SK-N-SH treated with all-trans-retinoic acid at 6 μM for 48 hours (cell line): ENCODE measurements at regions not wholly inside any gene's neighbourhood (a gene's known extent, or its start where the extent isn't known, plus 50 kb on each side); places are given as distances from the start of the nearest gene placed in this dataset.

Experiments used
- ATAC-seq: fragments of 200-7000 bp; cut with Tn5 transposase; 3 replicates; pipeline ENCODE4 v1.9.1; 2020; ENCODE audit warnings: mild to moderate bottlenecking, moderate library complexity
- ARNTL ChIP-seq: fragments of 450-650 bp; formaldehyde crosslinking; IDR thresholded peaks from 2 replicates; pipeline ENCODE4 v1.5.0; 2020; ENCODE audit warnings: low read depth, mild to moderate bottlenecking, moderate library complexity, borderline replicate concordance
- BACH2 ChIP-seq: fragments of 250-450 bp; sonication (Bioruptor Pico); IDR thresholded peaks from 2 replicates; pipeline ENCODE4 v1.9.0; 2021; ENCODE audit warnings: mild to moderate bottlenecking, borderline replicate concordance
- CREB5 ChIP-seq: fragments of 250-450 bp; sonication (Bioruptor Pico); IDR thresholded peaks from 2 replicates; pipeline ENCODE4 v1.5.1; 2020; ENCODE audit warnings: low read depth, mild to moderate bottlenecking, moderate library complexity
- CSDC2 ChIP-seq: fragments of 250-450 bp; sonication (Bioruptor Pico); IDR thresholded peaks from 2 replicates; pipeline ENCODE4 v1.5.0; 2020; ENCODE audit warnings: mild to moderate bottlenecking, moderate library complexity
- CSRNP3 ChIP-seq: fragments of 250-450 bp; sonication (Bioruptor Pico); IDR thresholded peaks from 2 replicates; pipeline ENCODE4 v1.5.1; 2021; ENCODE audit warnings: mild to moderate bottlenecking, moderate library complexity
- ESRRG ChIP-seq: fragments of 250-450 bp; sonication (Bioruptor Pico); IDR thresholded peaks from 2 replicates; pipeline ENCODE4 v1.6.1; 2021; ENCODE audit warnings: mild to moderate bottlenecking
- GLIS3 ChIP-seq: fragments of 250-450 bp; sonication (Bioruptor Pico); IDR thresholded peaks from 2 replicates; pipeline ENCODE4 v1.5.0; 2020; ENCODE audit warnings: mild to moderate bottlenecking, moderate library complexity
- OSR1 ChIP-seq: fragments of 250-450 bp; sonication (Bioruptor Pico); IDR thresholded peaks from 2 replicates; pipeline ENCODE4 v1.8.0; 2022; ENCODE audit warnings: moderate library complexity, mild to moderate bottlenecking, inconsistent platforms
- PATZ1 ChIP-seq: fragments of 250-450 bp; sonication (Bioruptor Pico); IDR thresholded peaks from 2 replicates; pipeline ENCODE4 v1.8.0; 2020; ENCODE audit warnings: mild to moderate bottlenecking, moderate library complexity, borderline replicate concordance
- POU6F1 ChIP-seq: fragments of 250-450 bp; sonication (Bioruptor Pico); IDR thresholded peaks from 2 replicates; pipeline ENCODE4 v1.8.0; 2021; ENCODE audit warnings: low read depth, mild to moderate bottlenecking, moderate library complexity, borderline replicate concordance
- PPARA ChIP-seq: fragments of 250-450 bp; sonication (Bioruptor Pico); IDR thresholded peaks from 2 replicates; pipeline ENCODE4 v1.5.0; 2020; ENCODE audit warnings: mild to moderate bottlenecking, borderline replicate concordance
- RARB ChIP-seq: fragments of 250-450 bp; sonication (Bioruptor Pico); IDR thresholded peaks from 2 replicates; pipeline ENCODE4 v1.8.0; 2021; ENCODE audit warnings: mild to moderate bottlenecking, moderate library complexity
- SNAI2 ChIP-seq: fragments of 250-450 bp; sonication (Bioruptor Pico); IDR thresholded peaks from 2 replicates; pipeline ENCODE4 v1.5.0; 2020; ENCODE audit warnings: mild to moderate bottlenecking, moderate library complexity
- TCF4 ChIP-seq: fragments of 250-450 bp; sonication (Bioruptor Pico); IDR thresholded peaks from 2 replicates; pipeline ENCODE4 v1.8.0; 2021; ENCODE audit warnings: mild to moderate bottlenecking, moderate library complexity, borderline replicate concordance
- TOX ChIP-seq: fragments of 250-450 bp; sonication (Bioruptor Pico); IDR thresholded peaks from 2 replicates; pipeline ENCODE4 v1.8.0; 2021; ENCODE audit warnings: mild to moderate bottlenecking, moderate library complexity, borderline replicate concordance
- ZC3H10 ChIP-seq: fragments of 250-450 bp; sonication (Bioruptor Pico); IDR thresholded peaks from 2 replicates; pipeline ENCODE4 v1.5.1; 2021; ENCODE audit warnings: mild to moderate bottlenecking, moderate library complexity
- ZFP3 ChIP-seq: fragments of 250-450 bp; sonication (Bioruptor Pico); IDR thresholded peaks from 2 replicates; pipeline ENCODE4 v1.5.0; 2020; ENCODE audit warnings: mild to moderate bottlenecking, moderate library complexity
- ZFP30 ChIP-seq: fragments of 450-650 bp; formaldehyde crosslinking; IDR thresholded peaks from 2 replicates; pipeline ENCODE4 v1.5.0; 2022; ENCODE audit warnings: mild to moderate bottlenecking, moderate library complexity
- ZNF565 ChIP-seq: fragments of 450-650 bp; formaldehyde crosslinking; conservative IDR thresholded peaks from 2 replicates; pipeline ENCODE4 v1.5.0; 2020; ENCODE audit warnings: low read depth, mild to moderate bottlenecking, moderate library complexity
- ZNF70 ChIP-seq: fragments of 450-650 bp; formaldehyde crosslinking; IDR thresholded peaks from 2 replicates; pipeline ENCODE4 v1.5.0; 2020; ENCODE audit warnings: mild to moderate bottlenecking, moderate library complexity
- ZNF8 ChIP-seq: fragments of 450-650 bp; formaldehyde crosslinking; IDR thresholded peaks from 2 replicates; pipeline ENCODE4 v1.5.0; 2020; ENCODE audit warnings: mild to moderate bottlenecking, moderate library complexity

- ATAC-seq: no peak
- TF ChIP-seq ZNF565 (CRISPR knock-in tag): no peak
- TF ChIP-seq ZNF8 (CRISPR knock-in tag): no peak
- TF ChIP-seq TCF4: no peak
- TF ChIP-seq BACH2: no peak
- no peak for TF ChIP-seq RARB (CRISPR knock-in tag)
- TF ChIP-seq ZFP30 (CRISPR knock-in tag): no peak
- no peak for TF ChIP-seq GLIS3 (CRISPR knock-in tag)
- no peak for TF ChIP-seq CSRNP3 (CRISPR knock-in tag)
- no peak for TF ChIP-seq OSR1 (CRISPR knock-in tag)
- no peak for TF ChIP-seq CSDC2 (CRISPR knock-in tag)
- TF ChIP-seq ZNF70 (CRISPR knock-in tag): no peak
- TF ChIP-seq CREB5 (CRISPR knock-in tag): no peak
- TF ChIP-seq ESRRG (CRISPR knock-in tag): no peak
- no peak for TF ChIP-seq SNAI2 (CRISPR knock-in tag)
- no peak for TF ChIP-seq ZFP3
- no peak for TF ChIP-seq PATZ1
Measured at GRCh38 chr5:128020012-128020411, 63.6 kb upstream of the SLC12A2 start.

GRCh38 chr5:128021411-128021810 is 62.2 kb upstream of the SLC12A2 start:
- ATAC-seq: no peak
- TF ChIP-seq ESRRG (CRISPR knock-in tag) (no peak), CREB5 (CRISPR knock-in tag) (no peak), PATZ1 (no peak), RARB (CRISPR knock-in tag) (no peak), ZFP30 (CRISPR knock-in tag) (no peak), ZNF565 (CRISPR knock-in tag) (no peak), TCF4 (no peak), GLIS3 (CRISPR knock-in tag) (no peak), ZNF70 (CRISPR knock-in tag) (no peak), TOX (CRISPR knock-in tag) (no peak), PPARA (CRISPR knock-in tag) (no peak), ZC3H10 (CRISPR knock-in tag) (no peak), CSRNP3 (CRISPR knock-in tag) (no peak), POU6F1 (no peak), SNAI2 (CRISPR knock-in tag) (no peak), ZFP3 (no peak), ZNF8 (CRISPR knock-in tag) (no peak), ARNTL (CRISPR knock-in tag) (no peak)
- TF ChIP-seq, all 23 proteins: peak for 0
